Osteoblast (primary cell): ENCODE measurements at regions not wholly inside any gene's neighbourhood (a gene's known extent, or its start where the extent isn't known, plus 50 kb on each side); places are given as distances from the start of the nearest gene placed in this dataset.
A peak's percentile ranks its signal among the peaks of the same experiment; 100 is the strongest.

ENCODE experiments used
- DNase-seq: peaks from one replicate; pipeline ENCODE4 v3.0.0; 2011; ENCODE audit warnings: low spot score, mixed read lengths; ENCODE audit not compliant: insufficient read length; ENCODE audit errors: missing footprints
- H2AFZ ChIP-seq: 2 replicates; pipeline ENCODE4 v1.6.0; 2011; ENCODE audit warnings: mild to moderate bottlenecking, low read length
- H3K27ac ChIP-seq: 2 replicates; pipeline ENCODE4 v1.5.1; 2011; ENCODE audit warnings: mild to moderate bottlenecking, low read depth, low read length, moderate library complexity
- H3K27me3 ChIP-seq: 2 replicates; pipeline ENCODE4 v1.6.0; 2012; ENCODE audit warnings: mild to moderate bottlenecking, control low read depth, inconsistent platforms, low read length, moderate library complexity; ENCODE audit not compliant: insufficient read depth
- H3K36me3 ChIP-seq: 2 replicates; pipeline ENCODE4 v1.5.1; 2011; ENCODE audit warnings: mild to moderate bottlenecking, low read length, control low read depth, moderate library complexity; ENCODE audit not compliant: insufficient read depth
- H3K4me1 ChIP-seq: 2 replicates; pipeline ENCODE4 v1.5.1; 2011; ENCODE audit warnings: mild to moderate bottlenecking, low read length, control low read depth, moderate library complexity; ENCODE audit not compliant: insufficient read depth
- H3K4me2 ChIP-seq: 2 replicates; pipeline ENCODE4 v1.6.0; 2011; ENCODE audit warnings: mild to moderate bottlenecking, low read length; ENCODE audit not compliant: insufficient read depth
- H3K4me3 ChIP-seq: fragments of 200-600 bp; sonication (generic); 3 replicates; pipeline ENCODE4 v1.5.1; 2012; ENCODE audit warnings: mild to moderate bottlenecking, low read length, inconsistent platforms; ENCODE audit not compliant: insufficient read depth
- H3K79me2 ChIP-seq: 2 replicates; pipeline ENCODE4 v1.6.0; 2012; ENCODE audit warnings: mild to moderate bottlenecking, low read length, control low read depth, inconsistent platforms; ENCODE audit not compliant: insufficient read depth
- H3K9me3 ChIP-seq: 2 replicates; pipeline ENCODE4 v1.5.1; 2011; ENCODE audit warnings: low read depth, low read length, control low read depth
- H4K20me1 ChIP-seq: 2 replicates; pipeline ENCODE4 v1.6.0; 2012; ENCODE audit warnings: mild to moderate bottlenecking, low read length, control low read depth; ENCODE audit not compliant: insufficient read depth
- TF ChIP-seq, protein P1 (sequence below): IDR thresholded peaks from 2 replicates; pipeline ENCODE4 v1.5.1; 2011; ENCODE audit warnings: mild to moderate bottlenecking, low read depth, low read length, moderate library complexity; ENCODE audit errors: extremely low read depth

DNA sequence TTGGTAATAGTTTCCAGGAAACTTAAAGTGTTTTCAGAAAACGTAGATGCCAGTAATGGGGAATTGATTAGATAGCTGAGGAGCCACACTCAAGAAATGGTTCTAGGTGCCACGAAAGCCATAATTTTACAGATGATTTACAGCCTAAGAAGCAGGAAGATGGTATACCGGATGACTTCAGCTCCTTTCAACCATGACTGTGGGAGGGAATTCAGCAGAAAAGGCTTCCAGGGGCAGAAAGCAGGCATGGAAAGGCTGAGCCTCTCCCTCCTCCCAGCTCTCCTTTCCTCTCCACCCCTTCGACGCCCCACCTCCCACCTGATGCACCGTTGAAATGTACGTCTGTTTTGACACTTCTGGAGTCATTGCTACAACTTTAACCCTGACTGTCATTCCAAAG is 68.6 kb upstream of the SMIM21 start:
- H3K27me3 ChIP-seq: no peaks in the 10 kb centered on the region

DNA sequence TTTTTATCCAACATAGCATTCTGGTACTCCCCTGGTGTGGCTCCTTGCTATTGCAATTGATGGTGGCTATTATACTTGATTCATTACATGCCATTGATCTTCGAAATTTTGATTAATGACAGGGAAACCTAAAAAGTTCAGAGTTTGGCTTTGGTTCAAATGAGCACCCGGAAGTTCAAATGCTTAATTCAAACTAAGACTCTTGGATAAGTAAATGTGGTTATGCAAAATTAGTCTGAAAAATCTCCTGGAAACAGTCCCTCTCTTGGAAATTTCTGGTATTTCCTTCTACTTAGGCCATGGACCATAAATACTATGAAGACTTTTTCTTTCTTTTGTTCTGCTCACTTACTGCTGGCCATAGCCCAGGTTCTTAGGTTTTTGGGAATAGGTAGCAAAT is 65.3 kb upstream of the SMIM21 start:
- H3K4me1 ChIP-seq: peaks cover 15% of the 10 kb centered on the region
- H3K4me3 ChIP-seq: no peak overlapping the region
- no peak overlapping the region for H3K27ac ChIP-seq
- H3K27me3 ChIP-seq: no peaks in the 10 kb centered on the region
- no peak overlapping the region for H2AFZ ChIP-seq
- TF ChIP-seq, protein P1, sequence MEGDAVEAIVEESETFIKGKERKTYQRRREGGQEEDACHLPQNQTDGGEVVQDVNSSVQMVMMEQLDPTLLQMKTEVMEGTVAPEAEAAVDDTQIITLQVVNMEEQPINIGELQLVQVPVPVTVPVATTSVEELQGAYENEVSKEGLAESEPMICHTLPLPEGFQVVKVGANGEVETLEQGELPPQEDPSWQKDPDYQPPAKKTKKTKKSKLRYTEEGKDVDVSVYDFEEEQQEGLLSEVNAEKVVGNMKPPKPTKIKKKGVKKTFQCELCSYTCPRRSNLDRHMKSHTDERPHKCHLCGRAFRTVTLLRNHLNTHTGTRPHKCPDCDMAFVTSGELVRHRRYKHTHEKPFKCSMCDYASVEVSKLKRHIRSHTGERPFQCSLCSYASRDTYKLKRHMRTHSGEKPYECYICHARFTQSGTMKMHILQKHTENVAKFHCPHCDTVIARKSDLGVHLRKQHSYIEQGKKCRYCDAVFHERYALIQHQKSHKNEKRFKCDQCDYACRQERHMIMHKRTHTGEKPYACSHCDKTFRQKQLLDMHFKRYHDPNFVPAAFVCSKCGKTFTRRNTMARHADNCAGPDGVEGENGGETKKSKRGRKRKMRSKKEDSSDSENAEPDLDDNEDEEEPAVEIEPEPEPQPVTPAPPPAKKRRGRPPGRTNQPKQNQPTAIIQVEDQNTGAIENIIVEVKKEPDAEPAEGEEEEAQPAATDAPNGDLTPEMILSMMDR: no peak
- H3K79me2 ChIP-seq: no peaks in the 10 kb centered on the region
- H3K4me2 ChIP-seq: no peak overlapping the region
- DNase-seq: no peak
- H3K9me3 ChIP-seq: no peaks in the 10 kb centered on the region
- no peaks in the 10 kb centered on the region for H4K20me1 ChIP-seq
- H3K36me3 ChIP-seq: no peaks in the 10 kb centered on the region

More for the DNA sequence above, 68.6 kb upstream of the SMIM21 start:
- Histone ChIP-seq H3K27ac (no peak overlapping the region), H3K79me2 (no peaks in the 10 kb centered on the region), H3K4me1 (peaks cover 4% of the 10 kb centered on the region), H2AFZ (no peak overlapping the region), H3K36me3 (no peaks in the 10 kb centered on the region), H3K9me3 (no peaks in the 10 kb centered on the region), H3K4me3 (no peak overlapping the region), H3K4me2 (no peak overlapping the region), H4K20me1 (no peaks in the 10 kb centered on the region)
- DNase-seq: no peak
- TF ChIP-seq, protein P1: no peak

DNA sequence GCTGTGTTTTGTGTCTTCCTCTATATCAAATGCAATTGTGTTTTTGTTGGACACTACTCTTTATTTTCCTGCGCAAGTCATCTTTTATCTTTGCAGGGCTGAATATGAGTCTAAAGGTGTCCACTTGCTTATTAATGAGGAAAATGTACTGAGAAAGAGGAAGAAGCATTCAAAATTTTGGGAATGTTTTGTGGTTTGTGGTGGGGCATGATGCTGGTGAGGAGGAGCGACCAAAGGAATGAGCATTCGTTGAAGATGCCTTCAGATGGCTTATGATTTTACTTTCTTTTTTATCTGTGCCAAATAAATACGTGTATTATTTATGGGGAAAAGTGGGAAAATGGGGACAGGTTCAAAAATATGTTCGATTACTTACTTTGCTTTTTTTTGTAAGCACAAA is 63.9 kb upstream of the SMIM21 start:
- H3K27me3 ChIP-seq: no peaks in the 10 kb centered on the region
- no peaks in the 10 kb centered on the region for H4K20me1 ChIP-seq
- no peaks in the 10 kb centered on the region for H3K79me2 ChIP-seq
- no peak overlapping the region for H3K27ac ChIP-seq
- DNase-seq: no peak
- TF ChIP-seq, protein P1: no peak
- no peak overlapping the region for H2AFZ ChIP-seq
- H3K4me3 ChIP-seq: no peak overlapping the region
- H3K9me3 ChIP-seq: no peaks in the 10 kb centered on the region
- peaks cover 15% of the 10 kb centered on the region for H3K4me1 ChIP-seq
- H3K4me2 ChIP-seq: no peak overlapping the region
- no peaks in the 10 kb centered on the region for H3K36me3 ChIP-seq

DNA sequence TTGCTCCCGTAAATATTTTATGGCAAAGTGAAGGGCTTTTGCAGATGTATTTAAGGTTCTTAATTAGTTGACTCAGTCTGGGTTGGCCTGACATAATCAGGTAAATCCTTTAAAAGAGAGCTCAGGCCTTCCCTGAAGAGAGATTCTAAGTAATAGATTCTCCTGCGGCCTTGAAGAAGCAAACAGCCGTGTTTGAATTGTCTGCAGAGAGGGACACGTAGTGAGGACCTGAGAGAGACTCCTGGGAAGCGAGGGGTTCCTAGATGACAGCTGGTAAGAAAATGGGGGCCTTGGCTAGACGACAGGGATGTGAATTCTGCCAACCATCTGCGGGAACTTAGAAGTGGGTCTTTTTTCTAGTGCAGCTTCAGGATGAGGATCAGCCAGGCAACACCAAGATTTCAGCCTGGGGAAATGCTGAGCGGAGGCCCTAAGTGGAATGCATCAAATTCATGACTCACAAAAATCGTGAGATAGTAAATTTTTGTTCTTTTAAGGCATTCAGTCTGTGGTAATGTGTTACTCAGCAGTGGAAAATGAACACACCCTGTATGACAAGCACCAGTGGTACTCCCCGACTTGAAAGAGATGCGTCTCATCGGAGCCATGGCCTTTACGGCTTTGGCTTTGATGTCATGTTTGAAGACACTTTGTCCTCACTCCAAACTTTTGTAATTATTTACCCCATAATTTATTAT is 62.1 kb upstream of the SMIM21 start:
- H3K79me2 ChIP-seq: no peaks in the 10 kb centered on the region
- H3K4me3 ChIP-seq: no peak overlapping the region
- peak overlapping the region; percentile 52 for H3K4me2 ChIP-seq

More for the DNA sequence above, 62.1 kb upstream of the SMIM21 start:
- H3K4me1 ChIP-seq: peaks cover 15% of the 10 kb centered on the region
- peak overlapping the region; percentile 90 for H2AFZ ChIP-seq
- no peaks in the 10 kb centered on the region for H3K9me3 ChIP-seq
- no peaks in the 10 kb centered on the region for H3K36me3 ChIP-seq
- H3K27me3 ChIP-seq: no peaks in the 10 kb centered on the region
- DNase-seq: no peak
- peak overlapping the region; percentile 87 for H3K27ac ChIP-seq
- no peaks in the 10 kb centered on the region for H4K20me1 ChIP-seq
- TF ChIP-seq, protein P1: no peak
